Kidney (tissue), 13 donors: ENCODE measurements at regions not wholly inside any gene's neighbourhood (a gene's known extent, or its start where the extent isn't known, plus 50 kb on each side); places are given as distances from the start of the nearest gene placed in this dataset.
"Not testable (repeated sequence)": the region's sequence is repeated elsewhere in the genome, so short reads cannot be mapped to it uniquely, and the experiment has no call there.

ENCODE experiments used
- DNase-seq, 5 donors: peaks; one replicate each; pipeline ENCODE4 v3.0.0-alpha.2; 2013 to 2020
- FAIRE-seq: peaks from 2 replicates; lab custom pipeline; 2012; peaks lifted over from hg19 to GRCh38; lab: Jason Lieb, UNC
- H3K27ac ChIP-seq, 2 donors: one replicate each; pipeline ENCODE4 v1.7.0; 2013; ENCODE audit warnings: low read depth in 2 of 2, low read length in 2 of 2, inconsistent platforms in 1 of 2
- H3K27me3 ChIP-seq: one replicate; pipeline ENCODE4 v1.7.1; 2013; ENCODE audit warnings: low read length, inconsistent platforms; ENCODE audit not compliant: control insufficient read depth, insufficient read depth
- H3K36me3 ChIP-seq, 3 donors: one replicate each; pipeline versions ENCODE4 v1.7.0 to v1.7.1; 2013; ENCODE audit warnings: low read length in 3 of 3, control low read depth in 1 of 3, inconsistent platforms in 1 of 3; ENCODE audit not compliant: insufficient read depth in 3 of 3, control insufficient read depth in 2 of 3
- H3K4me1 ChIP-seq, 3 donors: one replicate each; pipeline versions ENCODE4 v1.7.0 to v1.7.1; 2013; ENCODE audit warnings: low read length in 3 of 3, inconsistent platforms in 1 of 3, low read depth in 1 of 3; ENCODE audit not compliant: control insufficient read depth in 2 of 3, insufficient read depth in 2 of 3
- H3K4me3 ChIP-seq, 3 donors: one replicate each; pipeline versions ENCODE4 v1.7.0 to v1.8.1; 2013; ENCODE audit warnings: low read length in 3 of 3, control low read depth in 1 of 3, inconsistent platforms in 1 of 3
- H3K9ac ChIP-seq, 3 donors: one replicate each; pipeline versions ENCODE4 v1.7.0 to v1.7.1; 2013; ENCODE audit warnings: low read length in 3 of 3, control low read depth in 1 of 3, inconsistent platforms in 1 of 3
- H3K9me3 ChIP-seq, 3 donors: one replicate each; pipeline versions ENCODE4 v1.7.0 to v1.7.1; 2013; ENCODE audit warnings: low read length in 3 of 3, control low read depth in 1 of 3, inconsistent platforms in 1 of 3; ENCODE audit not compliant: control insufficient read depth in 2 of 3, insufficient read depth in 1 of 3
- CTCF ChIP-seq: IDR thresholded peaks from 3 replicates; pipeline ENCODE4 v1.5.1; 2012; ENCODE audit warnings: mild to moderate bottlenecking, moderate library complexity, borderline replicate concordance; ENCODE audit not compliant: insufficient read depth; ENCODE audit errors: extremely low read depth
- intact Hi-C: fragments of 100-400 bp; cut with DNase I; formaldehyde crosslinking; loops from one replicate; pipeline ENCODE4 v1.11.1; 2022
- donor health status: control.
- donor health status: control.
- donor health status: control.
- donor health status: control.
- donor health status: control.
- donor health status: DM: yes; HTN: yes; CAD: no.
- donor health status: Normal renal cell carcinoma (clear cell type).

- H3K4me1 ChIP-seq, result peaks cover 0 to 12% (median 6%) of the 10 kb centered on the region in 3 donors
- no peak overlapping the region for H3K9ac ChIP-seq
- intact Hi-C loops, result no loop called here
- H3K9me3 ChIP-seq, result no peaks in the 10 kb centered on the region
- no peak for FAIRE-seq
- H3K27ac ChIP-seq, result no peak overlapping the region
- no peak for TF ChIP-seq CTCF
- H3K27me3 ChIP-seq, result no peaks in the 10 kb centered on the region
- no peak overlapping the region for H3K4me3 ChIP-seq
- DNase-seq, result peak in 1 of 5 donors; percentile 39
- H3K36me3 ChIP-seq, result no peaks in the 10 kb centered on the region
These were observed 115.7 kb upstream of the FHL2 start for GRCh38 chr2:105514576-105514975.

GRCh38 chr2:105510761-105511528 lies 112.1 kb upstream of the FHL2 start:
- no peak overlapping the region for H3K27ac ChIP-seq
- no peak for TF ChIP-seq CTCF
- FAIRE-seq, result no peak

GRCh38 chr2:105509269-105510086 lies 110.6 kb upstream of the FHL2 start:
- Histone ChIP-seq H3K27me3 (no peaks in the 10 kb centered on the region), H3K9me3 (no peaks in the 10 kb centered on the region), H3K9ac (no peak overlapping the region), H3K36me3 (no peaks in the 10 kb centered on the region), H3K27ac (no peak overlapping the region), H3K4me1 (peaks cover 0 to 5% (median 0%) of the 10 kb centered on the region in 3 donors), H3K4me3 (no peak overlapping the region)
- DNase-seq (no peak), FAIRE-seq (no peak)
- intact Hi-C loops, result no loop called here
- no peak for TF ChIP-seq CTCF

More at GRCh38 chr2:105510761-105511528, 112.1 kb upstream of the FHL2 start:
- intact Hi-C loops, result no loop called here
- Histone ChIP-seq H3K4me1 (peaks cover 0 to 5% (median 0%) of the 10 kb centered on the region in 3 donors), H3K27me3 (no peaks in the 10 kb centered on the region), H3K9me3 (no peaks in the 10 kb centered on the region), H3K4me3 (no peak overlapping the region), H3K36me3 (no peaks in the 10 kb centered on the region), H3K9ac (no peak overlapping the region)
- DNase-seq, result no peak

- H3K27ac ChIP-seq, intact Hi-C loops, H3K27me3 ChIP-seq, DNase-seq, FAIRE-seq, H3K4me3 ChIP-seq, H3K4me1 ChIP-seq, H3K36me3 ChIP-seq, H3K9ac ChIP-seq, H3K9me3 ChIP-seq: not testable (repeated sequence)
These were observed 108.0 kb upstream of the FHL2 start for GRCh38 chr2:105506860-105507259.
